PC-9 (cell line): ENCODE measurements at regions not wholly inside any gene's neighbourhood (a gene's known extent, or its start where the extent isn't known, plus 50 kb on each side); places are given as distances from the start of the nearest gene placed in this dataset.

ENCODE experiments used
- BruUV-seq: library from RNA; stranded (reverse); fragments of 400-500 nt; replicated peaks from 2 replicates; lab custom pipeline; 2021; lab: Mats Ljungman, UMichigan
- CTCF ChIA-PET: fragments of 300-600 bp; sonication (Branson Sonifier 250); formaldehyde crosslinking; loops from one replicate; lab custom pipeline; 2022; ENCODE audit warnings: antibody characterized with exemption; lab: Charles Lee
- POLR2A ChIA-PET: fragments of 300-600 bp; sonication (Branson Sonifier 250); formaldehyde crosslinking; loops from one replicate; lab custom pipeline; 2022; ENCODE audit warnings: antibody characterized with exemption; ENCODE audit not compliant: unreplicated experiment; lab: Charles Lee
- DNase-seq, 2 experiments: peaks; one replicate each; pipeline versions ENCODE4 v3.0.0 to v3.0.0-alpha.2; 2015 to 2022; ENCODE audit warnings: mixed read lengths in 1 of 2
- H2AFZ ChIP-seq: fragments of 200-600 bp; sonication (generic); 2 replicates; pipeline ENCODE4 v1.8.1; 2017; ENCODE audit warnings: antibody characterized with exemption
- H3F3A ChIP-seq: fragments of 200-600 bp; sonication (generic); 2 replicates; pipeline ENCODE4 v1.8.1; 2017; ENCODE audit warnings: antibody characterized with exemption, mild to moderate bottlenecking, low read depth; ENCODE audit not compliant: insufficient read depth
- H3K27ac ChIP-seq: fragments of 200-600 bp; sonication (generic); 2 replicates; pipeline ENCODE4 v1.6.1; 2016; ENCODE audit warnings: mixed run types
- H3K27me3 ChIP-seq: fragments of 200-600 bp; sonication (generic); 2 replicates; pipeline ENCODE4 v1.6.1; 2016; ENCODE audit warnings: low read depth, mixed run types; ENCODE audit not compliant: insufficient read depth
- H3K36me3 ChIP-seq: fragments of 200-600 bp; sonication (generic); 2 replicates; pipeline ENCODE4 v1.6.1; 2016; ENCODE audit warnings: low read depth, mixed run types
- H3K4me1 ChIP-seq: fragments of 200-600 bp; sonication (generic); replicated peaks from 2 replicates; pipeline ENCODE4 v1.6.1; 2016; ENCODE audit warnings: mixed run types; ENCODE audit not compliant: insufficient read depth
- H3K4me2 ChIP-seq: fragments of 200-600 bp; sonication (generic); 2 replicates; pipeline ENCODE4 v1.6.1; 2017; ENCODE audit warnings: mixed run types
- H3K4me3 ChIP-seq: fragments of 200-600 bp; sonication (generic); 2 replicates; pipeline ENCODE4 v1.6.1; 2016; ENCODE audit warnings: mixed run types
- H3K79me2 ChIP-seq: fragments of 200-600 bp; sonication (generic); 2 replicates; pipeline ENCODE4 v1.6.1; 2017; ENCODE audit warnings: low read depth, mixed run types
- H3K9me2 ChIP-seq: fragments of 200-600 bp; sonication (generic); 2 replicates; pipeline ENCODE4 v1.8.1; 2017; ENCODE audit warnings: mild to moderate bottlenecking; ENCODE audit not compliant: insufficient read depth
- H3K9me3 ChIP-seq: fragments of 200-600 bp; sonication (generic); 2 replicates; pipeline ENCODE4 v1.8.1; 2016; ENCODE audit warnings: low read depth; ENCODE audit not compliant: insufficient read depth
- H4K20me1 ChIP-seq: fragments of 200-600 bp; sonication (generic); 2 replicates; pipeline ENCODE4 v1.8.1; 2017; ENCODE audit not compliant: insufficient read depth
- EZH2 ChIP-seq: fragments of 200-600 bp; sonication (generic); IDR thresholded peaks from 2 replicates; pipeline ENCODE4 v1.8.0; 2017; ENCODE audit warnings: antibody characterized with exemption, low read depth
- intact Hi-C: fragments of 100-400 bp; cut with micrococcal nuclease; formaldehyde crosslinking; loops from one replicate; pipeline ENCODE4 v1.10.0; 2022; ENCODE audit not compliant: unreplicated experiment
- TF ChIP-seq, protein P1 (sequence below): fragments of 200-600 bp; sonication (generic); conservative IDR thresholded peaks from 2 replicates; pipeline ENCODE4 v1.6.1; 2017; ENCODE audit warnings: mixed run types, antibody characterized with exemption, mild to moderate bottlenecking, moderate library complexity

DNA sequence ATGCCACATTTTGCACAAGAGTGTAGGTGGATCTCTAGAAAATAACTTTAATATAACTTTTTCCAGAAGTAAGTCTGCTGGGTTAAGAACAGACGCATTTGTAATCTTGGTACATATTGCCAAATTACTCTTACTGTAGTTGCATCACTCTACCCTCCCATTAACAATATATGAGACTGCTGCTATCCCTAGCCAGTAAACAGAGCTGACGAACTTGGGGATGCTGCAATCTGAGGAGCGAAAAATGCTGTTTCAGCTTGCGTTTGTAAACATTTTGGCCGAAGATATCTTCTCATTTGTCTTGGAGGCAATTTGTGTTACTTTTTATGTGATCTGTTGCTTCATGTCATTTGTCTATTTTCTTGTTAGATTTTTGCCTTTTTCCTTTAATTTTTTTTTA is 1482.8 kb downstream of the OLFM4 start:
- Histone ChIP-seq H4K20me1 (no peaks in the 10 kb centered on the region), H3K4me1 (no peaks in the 10 kb centered on the region), H3K4me3 (no peak overlapping the region), H3F3A (no peaks in the 10 kb centered on the region), H3K9me2 (no peaks in the 10 kb centered on the region), H2AFZ (no peak overlapping the region), H3K27me3 (no peaks in the 10 kb centered on the region), H3K79me2 (no peaks in the 10 kb centered on the region), H3K9me3 (no peaks in the 10 kb centered on the region), H3K36me3 (no peaks in the 10 kb centered on the region), H3K4me2 (no peak overlapping the region), H3K27ac (no peak overlapping the region)
- ChIA-PET CTCF (no interaction called here), POLR2A (no interaction called here)
- no peak for DNase-seq
- no TSS peak for BruUV-seq
- intact Hi-C loops = no loop called here
- no peak for TF ChIP-seq EZH2
- TF ChIP-seq, protein P1, sequence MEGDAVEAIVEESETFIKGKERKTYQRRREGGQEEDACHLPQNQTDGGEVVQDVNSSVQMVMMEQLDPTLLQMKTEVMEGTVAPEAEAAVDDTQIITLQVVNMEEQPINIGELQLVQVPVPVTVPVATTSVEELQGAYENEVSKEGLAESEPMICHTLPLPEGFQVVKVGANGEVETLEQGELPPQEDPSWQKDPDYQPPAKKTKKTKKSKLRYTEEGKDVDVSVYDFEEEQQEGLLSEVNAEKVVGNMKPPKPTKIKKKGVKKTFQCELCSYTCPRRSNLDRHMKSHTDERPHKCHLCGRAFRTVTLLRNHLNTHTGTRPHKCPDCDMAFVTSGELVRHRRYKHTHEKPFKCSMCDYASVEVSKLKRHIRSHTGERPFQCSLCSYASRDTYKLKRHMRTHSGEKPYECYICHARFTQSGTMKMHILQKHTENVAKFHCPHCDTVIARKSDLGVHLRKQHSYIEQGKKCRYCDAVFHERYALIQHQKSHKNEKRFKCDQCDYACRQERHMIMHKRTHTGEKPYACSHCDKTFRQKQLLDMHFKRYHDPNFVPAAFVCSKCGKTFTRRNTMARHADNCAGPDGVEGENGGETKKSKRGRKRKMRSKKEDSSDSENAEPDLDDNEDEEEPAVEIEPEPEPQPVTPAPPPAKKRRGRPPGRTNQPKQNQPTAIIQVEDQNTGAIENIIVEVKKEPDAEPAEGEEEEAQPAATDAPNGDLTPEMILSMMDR = no peak

GRCh38 chr13:54513254-54513653 is 1484.6 kb downstream of the OLFM4 start:
- no peaks in the 10 kb centered on the region for H3K36me3 ChIP-seq
- no TSS peak for BruUV-seq
- H3K4me2 ChIP-seq = no peak overlapping the region
- no peak overlapping the region for H3K4me3 ChIP-seq
- DNase-seq = no peak
- no peaks in the 10 kb centered on the region for H3K79me2 ChIP-seq
- no peaks in the 10 kb centered on the region for H3K4me1 ChIP-seq
- H2AFZ ChIP-seq = no peak overlapping the region
- intact Hi-C loops = no loop called here
- H3K9me2 ChIP-seq = no peaks in the 10 kb centered on the region
- CTCF ChIA-PET = no interaction called here
- no peaks in the 10 kb centered on the region for H3F3A ChIP-seq
- H3K27ac ChIP-seq = no peak overlapping the region
- POLR2A ChIA-PET = no interaction called here
- no peaks in the 10 kb centered on the region for H4K20me1 ChIP-seq
- no peaks in the 10 kb centered on the region for H3K27me3 ChIP-seq
- TF ChIP-seq, protein P1 = no peak
- no peak for TF ChIP-seq EZH2
- no peaks in the 10 kb centered on the region for H3K9me3 ChIP-seq

GRCh38 chr13:54536112-54536511 is 1507.5 kb downstream of the OLFM4 start:
- H2AFZ ChIP-seq = no peak overlapping the region

More at GRCh38 chr13:54536112-54536511, 1507.5 kb downstream of the OLFM4 start:
- intact Hi-C loops = loop anchor here (5.0 kb wide), 1 partner anchor 349 kb away; no protein-coding TSS in a partner anchor
- Histone ChIP-seq H3K27ac (no peak overlapping the region), H3F3A (no peaks in the 10 kb centered on the region), H4K20me1 (no peaks in the 10 kb centered on the region), H3K4me3 (no peak overlapping the region), H3K9me3 (no peaks in the 10 kb centered on the region), H3K4me1 (no peaks in the 10 kb centered on the region), H3K27me3 (no peaks in the 10 kb centered on the region), H3K4me2 (no peak overlapping the region), H3K9me2 (no peaks in the 10 kb centered on the region), H3K36me3 (no peaks in the 10 kb centered on the region), H3K79me2 (no peaks in the 10 kb centered on the region)
- DNase-seq = no peak
- TF ChIP-seq EZH2 = no peak
- TF ChIP-seq, protein P1 = peak; percentile 54
- BruUV-seq = no TSS peak
- ChIA-PET POLR2A (no interaction called here), CTCF (no interaction called here)
